ENCODE measurements at regions not wholly inside any gene's neighbourhood (a gene's known extent, or its start where the extent isn't known, plus 50 kb on each side); places are given as distances from the start of the nearest gene placed in this dataset.
"Not testable (repeated sequence)": the region's sequence is repeated elsewhere in the genome, so short reads cannot be mapped to it uniquely, and the experiment has no call there.

GRCh38 chr5:100379254-100379858 is 155.8 kb upstream of the FAM174A start:
- DNase-seq (ENCODE audit: low read depth in 2 of 2), result not testable (repeated sequence)

DNA sequence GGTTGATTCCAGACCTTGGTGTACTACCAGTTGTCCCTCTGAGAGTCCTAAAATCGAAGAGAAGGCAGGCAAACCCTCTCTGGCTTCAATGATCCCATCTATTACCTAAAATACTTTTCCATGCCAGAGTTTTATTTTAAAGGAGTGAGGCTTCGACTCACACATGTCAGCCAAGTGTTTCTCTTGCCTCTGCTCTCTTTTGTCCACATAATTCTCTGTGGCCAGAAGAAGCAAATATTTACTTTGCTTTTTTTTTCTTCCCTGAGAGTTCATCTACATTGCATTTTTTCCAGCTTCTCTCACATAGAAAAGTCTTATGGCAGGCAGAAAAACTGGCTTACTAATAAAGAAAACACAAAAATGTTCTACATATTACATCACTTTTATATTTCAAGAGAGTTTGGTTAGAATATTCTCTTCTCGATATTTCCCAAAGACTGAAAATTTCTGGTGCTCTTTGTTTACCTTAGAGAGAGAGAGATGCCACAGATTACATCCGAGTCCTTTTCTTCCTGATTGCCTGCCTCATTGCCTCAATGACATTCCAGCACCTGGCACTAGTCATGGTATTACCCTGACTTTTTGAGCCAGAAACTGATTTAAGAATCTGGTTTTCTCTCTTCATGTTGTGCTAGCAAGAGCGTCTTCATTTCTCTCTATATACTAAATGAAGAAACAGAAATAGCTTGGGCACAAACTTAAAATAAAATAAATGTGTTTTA is 170.3 kb upstream of the FAM174A start:
- DNase-seq (ENCODE audit: low read depth in 2 of 2), result not testable (repeated sequence)

- DNase-seq (ENCODE audit: low read depth in 2 of 2), result not testable (repeated sequence)
These were observed 170.8 kb upstream of the FAM174A start for GRCh38 chr5:100364343-100364742.

GRCh38 chr5:100359998-100360397 is 175.2 kb upstream of the FAM174A start:
- not testable (repeated sequence) for DNase-seq (ENCODE audit: low read depth in 2 of 2)

GRCh38 chr5:100346269-100346668 is 188.9 kb upstream of the FAM174A start:
- not testable (repeated sequence) for DNase-seq (ENCODE audit: low read depth in 2 of 2)

GRCh38 chr5:100341485-100341884 is 193.7 kb upstream of the FAM174A start:
- not testable (repeated sequence) for DNase-seq (ENCODE audit: low read depth in 2 of 2)

DNA sequence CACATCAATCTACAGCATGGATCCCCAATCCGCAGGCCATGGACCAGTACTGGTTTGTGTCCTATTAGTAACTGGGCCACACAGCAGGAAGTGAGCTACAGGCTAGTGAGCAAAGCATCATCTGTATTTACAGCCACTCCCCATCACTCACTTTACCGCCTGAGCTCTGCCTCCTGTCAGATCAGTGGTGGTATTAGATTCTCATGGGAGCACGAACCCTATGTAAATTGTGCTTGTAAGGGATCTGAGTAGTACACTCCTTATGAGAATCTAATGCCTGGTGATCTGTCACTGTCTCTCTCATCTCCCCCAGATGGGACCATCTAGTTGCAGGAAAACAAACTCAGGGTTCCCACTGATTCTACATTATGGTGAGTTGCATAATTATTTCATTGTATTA is 212.7 kb upstream of the FAM174A start:
- DNase-seq (ENCODE audit: low read depth in 2 of 2), result no peak

GRCh38 chr5:100319885-100320284 is 215.3 kb upstream of the FAM174A start:
- DNase-seq (ENCODE audit: low read depth in 2 of 2), result no peak

GRCh38 chr5:100313657-100314056 is 221.5 kb upstream of the FAM174A start:
- no peak for DNase-seq (ENCODE audit: low read depth in 2 of 2)

GRCh38 chr5:100311806-100312205 is 223.4 kb upstream of the FAM174A start:
- peak in 1 of 2 donors; percentile 46 for DNase-seq (ENCODE audit: low read depth in 2 of 2)

DNA sequence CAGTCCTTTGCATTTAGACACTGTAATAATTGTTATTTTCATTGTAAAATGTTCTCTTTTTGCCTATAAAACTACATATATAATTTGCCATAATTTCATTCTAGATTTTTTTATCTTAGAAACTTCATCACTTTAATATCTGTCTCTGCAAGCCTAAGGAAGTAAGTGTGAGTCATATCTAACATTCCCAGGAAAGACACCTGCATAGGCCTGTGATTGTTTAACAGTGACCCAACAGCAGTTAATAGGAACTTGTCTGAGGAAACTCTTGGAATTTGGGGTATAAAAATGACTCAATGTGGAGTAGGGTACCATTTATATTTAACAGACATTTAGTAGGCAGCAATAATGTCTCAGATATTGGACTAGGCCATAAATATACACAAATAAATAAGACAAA is 229.2 kb upstream of the FAM174A start:
- peak in 1 of 2 donors; percentile 29 for DNase-seq (ENCODE audit: low read depth in 2 of 2)

DNA sequence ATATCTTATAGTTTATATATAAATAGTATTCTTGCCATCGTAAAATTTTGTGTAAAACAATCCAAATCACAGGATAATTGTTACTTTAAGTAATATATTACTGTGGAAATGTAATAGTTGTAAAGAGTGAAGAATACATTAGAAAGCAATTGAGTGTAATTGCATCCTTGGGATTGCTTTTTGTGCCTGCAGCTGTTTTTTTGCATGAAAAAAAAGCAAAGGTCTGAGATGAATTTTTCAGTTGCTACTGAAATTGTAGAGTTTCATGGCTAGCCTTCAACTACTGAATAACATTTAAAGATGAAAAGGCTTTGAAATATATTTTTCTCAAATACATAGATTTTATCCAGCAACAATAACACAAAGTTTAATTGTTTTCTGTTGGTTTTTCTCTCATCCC is 232.0 kb upstream of the FAM174A start:
- no peak for DNase-seq (ENCODE audit: low read depth in 2 of 2)

- DNase-seq (ENCODE audit: low read depth in 2 of 2), result no peak
These were observed 235.9 kb upstream of the FAM174A start for GRCh38 chr5:100299261-100299660.

DNA sequence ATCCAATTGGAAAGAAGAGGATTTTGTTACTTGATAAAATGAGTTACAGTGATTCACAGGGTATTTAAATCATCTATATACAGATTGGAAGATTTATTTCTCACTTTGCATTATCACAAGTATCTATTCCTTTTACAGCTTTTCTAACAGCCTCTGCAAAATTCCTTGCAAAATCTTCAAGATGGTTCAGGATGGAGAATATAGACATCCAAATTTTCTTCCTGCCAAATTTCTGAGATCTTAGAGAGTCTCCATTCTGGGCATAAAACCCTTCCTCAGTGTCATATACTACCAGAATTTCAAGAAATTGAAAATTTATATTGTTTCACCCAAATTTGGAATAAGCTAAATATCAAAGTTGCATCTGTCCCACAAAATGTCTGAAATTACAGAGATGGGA is 259.1 kb upstream of the FAM174A start:
- DNase-seq (ENCODE audit: low read depth in 2 of 2), result no peak

- DNase-seq (ENCODE audit: low read depth in 2 of 2), result no peak
These were observed 259.5 kb upstream of the FAM174A start for GRCh38 chr5:100275631-100276030.

GRCh38 chr5:100273846-100274580 is 261.2 kb upstream of the FAM174A start:
- no peak for DNase-seq (ENCODE audit: low read depth in 2 of 2)

- peak in 1 of 2 donors; percentile 66 for DNase-seq (ENCODE audit: low read depth in 2 of 2)
These were observed 265.0 kb upstream of the FAM174A start for GRCh38 chr5:100270023-100270771.

DNA sequence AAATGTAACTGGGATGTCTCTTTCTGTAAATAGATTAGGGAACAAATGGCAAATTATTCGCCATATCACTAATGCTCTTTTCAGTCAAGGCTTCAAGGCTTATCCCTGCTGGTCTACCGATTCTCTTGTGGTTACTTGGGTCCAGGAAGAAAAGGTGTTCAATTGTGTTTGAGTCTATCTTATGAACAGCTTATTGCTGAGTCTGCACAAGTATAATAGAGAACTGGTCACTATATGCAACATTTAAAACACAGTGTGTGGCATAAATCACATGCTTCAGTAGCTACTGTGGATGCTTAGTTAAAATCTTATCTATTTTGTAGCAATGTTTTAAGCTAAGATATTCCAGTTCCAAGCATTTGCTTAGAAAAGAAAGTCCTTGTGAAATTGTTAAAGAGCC is 274.2 kb upstream of the FAM174A start:
- no peak for DNase-seq (ENCODE audit: low read depth in 2 of 2)

GRCh38 chr5:100252944-100253343 is 282.2 kb upstream of the FAM174A start:
- DNase-seq (ENCODE audit: low read depth in 2 of 2), result no peak

GRCh38 chr5:100252037-100252436 is 283.1 kb upstream of the FAM174A start:
- DNase-seq (ENCODE audit: low read depth in 2 of 2), result no peak

GRCh38 chr5:100249884-100250269 is 285.3 kb upstream of the FAM174A start:
- no peak for DNase-seq (ENCODE audit: low read depth in 2 of 2)
